Ishikawa (cell line): ENCODE measurements at regions not wholly inside any gene's neighbourhood (a gene's known extent, or its start where the extent isn't known, plus 50 kb on each side); places are given as distances from the start of the nearest gene placed in this dataset.
A peak's percentile ranks its signal among the peaks of the same experiment; 100 is the strongest.

Experiments used
- CEBPB ChIP-seq: IDR thresholded peaks from 2 replicates; pipeline ENCODE4 v1.6.1; 2012
- CREB1 ChIP-seq: IDR thresholded peaks from 2 replicates; pipeline ENCODE4 v1.6.1; 2012; ENCODE audit warnings: low read depth
- EGR1 ChIP-seq: IDR thresholded peaks from 2 replicates; pipeline ENCODE4 v1.6.1; 2012
- EP300 ChIP-seq: IDR thresholded peaks from 2 replicates; pipeline ENCODE4 v1.6.1; 2012; ENCODE audit warnings: borderline replicate concordance
- FOXM1 ChIP-seq: IDR thresholded peaks from 2 replicates; pipeline ENCODE4 v1.6.1; 2012; ENCODE audit warnings: low read depth, borderline replicate concordance
- NFIC ChIP-seq: IDR thresholded peaks from 2 replicates; pipeline ENCODE4 v1.6.1; 2012
- RAD21 ChIP-seq: IDR thresholded peaks from 2 replicates; pipeline ENCODE4 v1.6.1; 2012; ENCODE audit warnings: low read depth
- TAF1 ChIP-seq: IDR thresholded peaks from 2 replicates; pipeline ENCODE4 v1.6.1; 2012; ENCODE audit warnings: low read depth, mild to moderate bottlenecking
- TCF12 ChIP-seq: IDR thresholded peaks from 2 replicates; pipeline ENCODE4 v1.6.1; 2012; ENCODE audit warnings: low read depth
- TEAD4 ChIP-seq: IDR thresholded peaks from 2 replicates; pipeline ENCODE4 v1.6.1; 2012
- YY1 ChIP-seq: IDR thresholded peaks from 2 replicates; pipeline ENCODE4 v1.6.1; 2012; ENCODE audit warnings: low read depth
- ZBTB7A ChIP-seq: IDR thresholded peaks from 2 replicates; pipeline ENCODE4 v1.6.1; 2012; ENCODE audit warnings: low read depth
- TF ChIP-seq, protein P1 (sequence below): IDR thresholded peaks from 2 replicates; pipeline ENCODE4 v1.6.1; 2012; ENCODE audit warnings: low read depth, mild to moderate bottlenecking
- TF ChIP-seq, protein P2 (sequence below): IDR thresholded peaks from 2 replicates; pipeline ENCODE4 v1.6.1; 2012
- TF ChIP-seq, protein P3 (sequence below): IDR thresholded peaks from 2 replicates; pipeline ENCODE4 v1.6.1; 2012

DNA sequence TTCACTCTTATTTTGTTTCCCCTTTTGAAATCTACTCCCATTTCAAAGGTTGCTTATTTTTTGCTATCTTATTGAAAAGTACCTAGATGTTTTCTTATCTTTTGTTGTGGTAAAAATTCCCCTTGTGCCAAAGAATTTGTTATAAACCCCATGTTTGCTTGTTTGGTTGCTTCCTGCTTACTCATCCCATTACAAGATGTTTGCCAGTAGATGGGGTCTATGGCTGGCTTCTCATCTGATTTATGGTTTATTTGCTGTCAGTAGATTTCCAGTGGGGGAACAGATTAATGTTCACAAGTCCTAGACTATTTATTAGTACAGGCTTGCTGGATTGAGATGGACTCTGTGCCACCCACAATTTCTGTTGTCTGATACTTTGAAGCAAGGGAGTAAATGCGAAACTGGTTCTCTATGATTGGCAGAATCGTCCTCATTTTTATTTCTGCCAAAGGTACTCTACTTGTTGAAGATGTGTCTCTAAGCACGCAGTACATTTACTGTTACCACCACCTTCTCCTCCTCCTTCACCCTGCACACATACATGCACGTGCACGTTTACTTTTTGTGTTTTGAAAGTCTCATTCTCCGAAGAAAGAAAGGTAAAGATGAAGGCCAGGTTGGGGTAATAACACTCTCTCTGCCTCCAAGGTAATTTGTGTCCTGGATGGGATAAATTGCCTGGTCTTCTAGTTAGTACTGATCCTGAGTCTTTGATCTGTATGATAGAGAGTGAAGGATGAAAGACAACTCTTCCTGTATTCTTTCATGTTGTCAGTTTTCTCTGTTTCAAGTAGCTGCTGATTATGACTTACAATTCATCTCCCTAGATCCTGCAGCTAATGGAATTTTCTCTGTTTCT, 117.2 kb upstream of the ATP2B1 start:
- no peak for TF ChIP-seq CEBPB
- no peak for TF ChIP-seq EGR1
- no peak for TF ChIP-seq TEAD4
- TF ChIP-seq YY1, result no peak
- no peak for TF ChIP-seq RAD21
- no peak for TF ChIP-seq TCF12
- TF ChIP-seq, protein P1, sequence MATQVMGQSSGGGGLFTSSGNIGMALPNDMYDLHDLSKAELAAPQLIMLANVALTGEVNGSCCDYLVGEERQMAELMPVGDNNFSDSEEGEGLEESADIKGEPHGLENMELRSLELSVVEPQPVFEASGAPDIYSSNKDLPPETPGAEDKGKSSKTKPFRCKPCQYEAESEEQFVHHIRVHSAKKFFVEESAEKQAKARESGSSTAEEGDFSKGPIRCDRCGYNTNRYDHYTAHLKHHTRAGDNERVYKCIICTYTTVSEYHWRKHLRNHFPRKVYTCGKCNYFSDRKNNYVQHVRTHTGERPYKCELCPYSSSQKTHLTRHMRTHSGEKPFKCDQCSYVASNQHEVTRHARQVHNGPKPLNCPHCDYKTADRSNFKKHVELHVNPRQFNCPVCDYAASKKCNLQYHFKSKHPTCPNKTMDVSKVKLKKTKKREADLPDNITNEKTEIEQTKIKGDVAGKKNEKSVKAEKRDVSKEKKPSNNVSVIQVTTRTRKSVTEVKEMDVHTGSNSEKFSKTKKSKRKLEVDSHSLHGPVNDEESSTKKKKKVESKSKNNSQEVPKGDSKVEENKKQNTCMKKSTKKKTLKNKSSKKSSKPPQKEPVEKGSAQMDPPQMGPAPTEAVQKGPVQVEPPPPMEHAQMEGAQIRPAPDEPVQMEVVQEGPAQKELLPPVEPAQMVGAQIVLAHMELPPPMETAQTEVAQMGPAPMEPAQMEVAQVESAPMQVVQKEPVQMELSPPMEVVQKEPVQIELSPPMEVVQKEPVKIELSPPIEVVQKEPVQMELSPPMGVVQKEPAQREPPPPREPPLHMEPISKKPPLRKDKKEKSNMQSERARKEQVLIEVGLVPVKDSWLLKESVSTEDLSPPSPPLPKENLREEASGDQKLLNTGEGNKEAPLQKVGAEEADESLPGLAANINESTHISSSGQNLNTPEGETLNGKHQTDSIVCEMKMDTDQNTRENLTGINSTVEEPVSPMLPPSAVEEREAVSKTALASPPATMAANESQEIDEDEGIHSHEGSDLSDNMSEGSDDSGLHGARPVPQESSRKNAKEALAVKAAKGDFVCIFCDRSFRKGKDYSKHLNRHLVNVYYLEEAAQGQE, result no peak
- no peak for TF ChIP-seq FOXM1
- no peak for TF ChIP-seq TAF1
- TF ChIP-seq, protein P2, sequence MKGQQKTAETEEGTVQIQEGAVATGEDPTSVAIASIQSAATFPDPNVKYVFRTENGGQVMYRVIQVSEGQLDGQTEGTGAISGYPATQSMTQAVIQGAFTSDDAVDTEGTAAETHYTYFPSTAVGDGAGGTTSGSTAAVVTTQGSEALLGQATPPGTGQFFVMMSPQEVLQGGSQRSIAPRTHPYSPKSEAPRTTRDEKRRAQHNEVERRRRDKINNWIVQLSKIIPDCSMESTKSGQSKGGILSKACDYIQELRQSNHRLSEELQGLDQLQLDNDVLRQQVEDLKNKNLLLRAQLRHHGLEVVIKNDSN, result no peak
- TF ChIP-seq ZBTB7A, result no peak
- no peak for TF ChIP-seq NFIC
- TF ChIP-seq EP300, result no peak

DNA sequence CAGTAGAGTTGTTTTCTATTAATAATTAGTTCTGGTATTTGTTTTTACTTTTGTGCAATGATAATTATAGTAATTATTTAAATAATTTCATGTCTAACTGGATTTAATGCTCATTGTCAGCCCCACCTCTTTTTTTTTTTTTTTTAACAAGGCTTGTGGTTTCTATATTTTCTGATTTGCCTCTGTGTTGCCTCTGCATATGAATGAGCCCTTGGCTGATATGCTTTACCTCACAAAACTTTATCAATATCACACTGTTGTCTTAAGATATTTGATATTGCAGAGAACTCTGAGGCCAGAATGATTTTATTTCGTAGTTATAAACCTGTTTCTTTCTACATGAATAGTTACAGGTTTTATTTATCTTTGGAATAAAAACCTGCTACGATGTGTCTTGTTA, 116.2 kb upstream of the ATP2B1 start:
- no peak for TF ChIP-seq TEAD4
- TF ChIP-seq TAF1, result no peak
- no peak for TF ChIP-seq TCF12
- TF ChIP-seq NFIC, result no peak
- no peak for TF ChIP-seq CREB1
- TF ChIP-seq, protein P1, result no peak
- TF ChIP-seq, protein P3, sequence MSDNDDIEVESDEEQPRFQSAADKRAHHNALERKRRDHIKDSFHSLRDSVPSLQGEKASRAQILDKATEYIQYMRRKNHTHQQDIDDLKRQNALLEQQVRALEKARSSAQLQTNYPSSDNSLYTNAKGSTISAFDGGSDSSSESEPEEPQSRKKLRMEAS, result no peak
- no peak for TF ChIP-seq EP300
- TF ChIP-seq ZBTB7A, result no peak
- no peak for TF ChIP-seq RAD21
- no peak for TF ChIP-seq FOXM1
- TF ChIP-seq, protein P2, result no peak
- TF ChIP-seq YY1, result no peak
- TF ChIP-seq EGR1, result no peak
- TF ChIP-seq CEBPB, result no peak

DNA sequence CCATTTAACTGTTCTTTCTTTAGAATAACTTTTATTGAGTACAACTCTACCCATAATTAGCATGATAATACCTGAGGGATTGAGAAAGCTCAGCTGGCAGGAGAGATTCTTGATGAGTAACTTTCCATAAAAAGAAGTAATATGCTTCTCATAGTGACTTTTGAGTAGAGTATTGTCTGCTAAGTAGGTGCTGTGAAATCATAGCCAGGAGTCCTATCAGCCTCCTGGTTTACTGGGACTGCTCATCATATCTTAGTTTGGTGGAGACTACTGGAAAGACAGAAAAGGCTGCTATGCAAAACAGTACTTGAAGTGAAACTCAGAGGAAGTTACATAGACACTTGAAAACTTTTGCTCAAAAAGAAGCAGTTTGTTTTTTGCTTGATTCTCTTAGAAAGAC, 113.3 kb upstream of the ATP2B1 start:
- TF ChIP-seq TAF1, result no peak
- no peak for TF ChIP-seq CEBPB

DNA sequence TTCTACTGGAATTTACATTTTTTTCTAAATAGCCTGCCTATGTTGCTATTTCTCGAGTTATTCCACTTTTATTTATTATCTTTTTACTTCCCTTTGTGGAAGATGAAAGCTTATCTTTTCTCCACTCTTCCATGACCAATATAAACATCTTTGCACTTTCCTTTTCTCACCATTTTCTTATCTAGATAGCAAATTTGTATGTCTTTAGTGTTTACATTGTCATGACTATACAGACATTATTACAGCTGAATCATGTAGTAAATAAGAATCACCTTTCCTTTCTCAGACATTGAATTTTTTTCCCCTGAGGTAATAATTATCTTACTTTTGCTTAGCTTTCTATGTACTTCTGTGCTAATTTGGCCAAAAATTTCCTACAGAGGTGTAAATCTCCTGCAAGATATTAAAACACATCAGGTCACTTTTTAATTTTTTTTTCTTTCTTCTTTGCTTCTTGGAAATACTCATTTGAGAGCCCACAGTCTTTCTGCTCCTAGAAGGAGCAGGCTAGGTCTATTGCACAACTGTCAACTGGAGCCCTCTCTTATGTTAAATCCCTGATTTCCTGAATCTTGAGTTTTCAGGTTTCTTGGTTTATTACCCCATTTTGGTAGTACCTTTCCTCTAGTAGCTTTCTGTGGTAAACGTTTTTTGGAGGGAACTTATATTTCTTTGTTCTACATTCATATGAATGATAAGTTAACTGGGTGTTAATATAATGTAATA, 109.0 kb upstream of the ATP2B1 start:
- TF ChIP-seq CEBPB (peak; percentile 40; the same call in 1 of the 2 replicates), TCF12 (no peak)

DNA sequence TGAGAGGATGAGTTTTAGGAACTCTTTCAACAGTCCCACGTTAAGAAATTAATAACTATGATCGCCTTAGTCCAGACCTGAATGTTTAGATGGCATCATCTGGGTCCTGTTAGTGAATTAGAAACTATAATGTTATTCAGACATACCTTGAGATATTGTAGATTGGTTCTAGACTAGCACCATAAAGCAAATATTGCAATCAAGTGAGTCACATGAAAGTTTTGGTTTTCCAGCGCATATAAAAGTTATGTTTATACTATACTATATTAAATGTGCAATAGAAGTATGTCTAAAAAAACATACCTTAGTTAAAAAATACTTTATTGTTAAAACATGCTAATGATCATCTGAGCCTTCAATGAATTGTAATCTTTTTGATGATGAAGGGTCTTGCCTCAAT, 106.6 kb upstream of the ATP2B1 start:
- no peak for TF ChIP-seq EP300
- TF ChIP-seq NFIC, result no peak
- TF ChIP-seq, protein P3, result no peak
- TF ChIP-seq CREB1, result no peak
- no peak for TF ChIP-seq YY1
- TF ChIP-seq RAD21, result no peak
- no peak for TF ChIP-seq ZBTB7A
- TF ChIP-seq, protein P2, result no peak
- no peak for TF ChIP-seq FOXM1
- TF ChIP-seq EGR1, result no peak
- TF ChIP-seq TAF1, result no peak
- TF ChIP-seq TEAD4, result no peak
- TF ChIP-seq CEBPB, result no peak
- TF ChIP-seq, protein P1, result no peak
- no peak for TF ChIP-seq TCF12
